Neural progenitor cell (in vitro differentiated cells): ENCODE measurements at regions not wholly inside any gene's neighbourhood (a gene's known extent, or its start where the extent isn't known, plus 50 kb on each side); places are given as distances from the start of the nearest gene placed in this dataset.
"Not testable (repeated sequence)": the region's sequence is repeated elsewhere in the genome, so short reads cannot be mapped to it uniquely, and the experiment has no call there.

ENCODE experiments used
- CTCF ChIP-seq: fragments of 200-600 bp; sonication (generic); IDR thresholded peaks from 2 replicates; pipeline ENCODE4 v1.5.1; 2017; ENCODE audit warnings: antibody characterized with exemption, mild to moderate bottlenecking
- EZH2phosphoT487 ChIP-seq: fragments of 200-600 bp; sonication (generic); IDR thresholded peaks from 2 replicates; pipeline ENCODE4 v1.6.1; 2017; ENCODE audit warnings: antibody characterized with exemption

GRCh38 chr7:88554847-88555246, 204.7 kb upstream of the ZNF804B start:
- not testable (repeated sequence) for TF ChIP-seq CTCF, EZH2phosphoT487
